Central memory CD8-positive, alpha-beta T cell (primary cell): ENCODE measurements at regions not wholly inside any gene's neighbourhood (a gene's known extent, or its start where the extent isn't known, plus 50 kb on each side); places are given as distances from the start of the nearest gene placed in this dataset.
"Not testable (repeated sequence)": the region's sequence is repeated elsewhere in the genome, so short reads cannot be mapped to it uniquely, and the experiment has no call there.

ENCODE experiments used
- ATAC-seq: fragments of 150-1000 bp; cut with Tn5 transposase; replicated peaks from 2 replicates; pipeline ENCODE4 v1.10.0; 2022; ENCODE audit warnings: mild to moderate bottlenecking, moderate FRiP score, moderate number of reproducible peaks; ENCODE audit not compliant: poor library complexity, severe bottlenecking; ENCODE audit errors: extremely low read depth
- DNase-seq, 2 donors: peaks; one replicate each; pipeline ENCODE4 v3.0.0; 2021; ENCODE audit warnings: low spot score in 2 of 2
- H3K27ac Mint-ChIP-seq: one replicate; pipeline ENCODE4 v1.8.0; 2022; ENCODE audit warnings: low read depth, mild to moderate bottlenecking, moderate library complexity, mixed read lengths
- H3K27me3 Mint-ChIP-seq: one replicate; pipeline ENCODE4 v1.8.0; 2022; ENCODE audit warnings: mixed read lengths
- H3K36me3 Mint-ChIP-seq: one replicate; pipeline ENCODE4 v1.8.0; 2022; ENCODE audit warnings: mild to moderate bottlenecking, moderate library complexity, mixed read lengths; ENCODE audit not compliant: insufficient read depth
- H3K4me1 Mint-ChIP-seq: one replicate; pipeline ENCODE4 v1.8.0; 2022; ENCODE audit warnings: mixed read lengths
- H3K4me3 Mint-ChIP-seq: one replicate; pipeline ENCODE4 v1.8.0; 2022; ENCODE audit warnings: mild to moderate bottlenecking, moderate library complexity, mixed read lengths
- H3K9me3 Mint-ChIP-seq: one replicate; pipeline ENCODE4 v1.8.0; 2022; ENCODE audit warnings: mixed read lengths

DNA sequence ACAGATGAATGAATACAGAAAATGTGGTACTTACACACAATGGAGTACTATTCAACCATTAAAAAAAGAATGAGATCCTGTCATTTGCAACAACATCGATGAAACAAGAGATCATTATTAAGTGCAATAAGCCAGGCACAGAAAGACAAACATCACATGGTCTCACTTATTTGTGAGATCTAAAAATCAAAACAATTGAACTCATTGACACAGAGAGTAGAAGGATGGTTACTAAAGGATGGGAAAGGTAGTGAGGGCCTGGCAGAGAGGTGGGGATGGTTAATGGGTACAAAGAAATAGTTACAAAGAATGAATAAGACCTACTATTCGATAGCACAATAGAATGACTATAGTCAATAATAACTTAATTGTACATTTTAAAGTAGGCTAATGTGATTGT lies 393.5 kb downstream of the SATB2 start:
- Mint-ChIP-seq H3K4me1 (no peaks in the 10 kb centered on the region), H3K27ac (no peak overlapping the region), H3K9me3 (peaks cover 12% of the 10 kb centered on the region)

GRCh38 chr2:199057936-199058335 lies 399.8 kb downstream of the SATB2 start:
- ATAC-seq (no peak), DNase-seq (no peak)
- H3K4me1 Mint-ChIP-seq, result no peaks in the 10 kb centered on the region
- H3K4me3 Mint-ChIP-seq, result no peak overlapping the region
- H3K9me3 Mint-ChIP-seq, result peaks cover 13% of the 10 kb centered on the region
- H3K36me3 Mint-ChIP-seq, result no peaks in the 10 kb centered on the region
- H3K27ac Mint-ChIP-seq, result no peak overlapping the region
- H3K27me3 Mint-ChIP-seq, result no peaks in the 10 kb centered on the region

More for the DNA sequence above, 393.5 kb downstream of the SATB2 start:
- ATAC-seq (no peak), DNase-seq (no peak)
- Mint-ChIP-seq H3K4me3 (no peak overlapping the region), H3K36me3 (no peaks in the 10 kb centered on the region), H3K27me3 (no peaks in the 10 kb centered on the region)

DNA sequence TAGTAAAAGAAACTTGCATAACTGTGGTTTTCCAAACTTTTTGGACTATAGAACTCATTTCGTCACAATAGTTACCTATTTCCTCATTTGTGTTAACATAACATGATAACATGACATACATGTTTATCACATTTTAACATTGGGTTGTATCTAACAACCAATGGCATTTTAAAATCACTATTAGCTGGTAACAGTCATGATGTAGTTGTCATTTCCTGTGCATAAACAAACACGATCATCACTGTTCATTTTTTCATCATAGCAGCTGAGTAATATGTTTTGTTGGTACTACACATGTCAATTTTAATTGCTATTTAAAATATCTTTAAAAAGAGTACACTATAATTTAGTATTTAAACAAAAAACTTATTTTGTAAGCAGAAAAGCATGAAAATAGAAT lies 402.4 kb downstream of the SATB2 start:
- Mint-ChIP-seq H3K27ac (no peak overlapping the region), H3K4me1 (no peaks in the 10 kb centered on the region), H3K27me3 (no peaks in the 10 kb centered on the region), H3K4me3 (no peak overlapping the region), H3K9me3 (peaks cover 7% of the 10 kb centered on the region), H3K36me3 (no peaks in the 10 kb centered on the region)
- ATAC-seq (no peak), DNase-seq (no peak)

GRCh38 chr2:199042660-199043379 lies 414.9 kb downstream of the SATB2 start:
- Mint-ChIP-seq H3K27me3 (no peaks in the 10 kb centered on the region), H3K4me3 (no peak overlapping the region), H3K36me3 (no peaks in the 10 kb centered on the region), H3K27ac (no peak overlapping the region), H3K4me1 (no peaks in the 10 kb centered on the region), H3K9me3 (no peaks in the 10 kb centered on the region)
- ATAC-seq (no peak), DNase-seq (no peak)

DNA sequence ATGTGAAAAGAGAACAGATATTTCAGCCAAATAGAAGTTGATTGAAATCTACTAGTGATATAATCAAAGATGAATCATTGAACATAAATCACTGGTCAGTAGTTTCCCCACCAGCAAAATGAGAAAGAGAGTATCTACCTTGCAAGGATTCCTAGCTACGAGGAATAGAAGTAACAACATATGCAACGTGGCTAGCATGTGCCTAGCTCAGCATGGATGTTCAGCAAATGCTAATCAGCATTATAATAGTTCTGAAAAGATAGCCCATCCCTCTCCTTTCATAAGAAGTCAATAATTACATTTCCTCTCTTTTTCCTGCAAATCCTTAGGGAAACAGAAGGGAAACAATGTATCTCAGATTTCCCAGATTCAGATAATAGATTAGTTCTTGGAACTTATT lies 417.2 kb downstream of the SATB2 start:
- DNase-seq (no peak), ATAC-seq (no peak)
- Mint-ChIP-seq H3K4me1 (no peaks in the 10 kb centered on the region), H3K4me3 (no peak overlapping the region), H3K36me3 (no peaks in the 10 kb centered on the region), H3K9me3 (no peaks in the 10 kb centered on the region), H3K27me3 (no peaks in the 10 kb centered on the region), H3K27ac (no peak overlapping the region)

DNA sequence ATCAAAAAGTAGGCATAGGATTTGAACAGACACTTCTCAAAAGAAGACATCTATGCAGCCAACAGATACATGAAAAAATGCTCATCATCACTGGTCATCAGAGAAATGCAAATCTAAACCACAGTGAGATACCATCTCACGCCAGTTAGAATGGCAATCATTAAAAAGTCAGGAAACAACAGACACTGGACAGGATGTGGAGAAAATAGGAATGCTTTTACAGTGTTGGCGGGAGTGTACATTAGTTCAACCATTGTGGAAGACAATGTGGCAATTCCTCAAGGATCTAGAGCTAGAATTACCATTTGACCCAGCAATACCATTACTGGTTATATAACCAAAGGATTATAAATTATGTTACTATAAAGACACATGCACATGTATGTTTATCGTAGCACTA lies 424.0 kb downstream of the SATB2 start:
- not testable (repeated sequence) for H3K4me1 Mint-ChIP-seq, H3K4me3 Mint-ChIP-seq, H3K36me3 Mint-ChIP-seq, H3K27me3 Mint-ChIP-seq, H3K27ac Mint-ChIP-seq, DNase-seq, ATAC-seq, H3K9me3 Mint-ChIP-seq

DNA sequence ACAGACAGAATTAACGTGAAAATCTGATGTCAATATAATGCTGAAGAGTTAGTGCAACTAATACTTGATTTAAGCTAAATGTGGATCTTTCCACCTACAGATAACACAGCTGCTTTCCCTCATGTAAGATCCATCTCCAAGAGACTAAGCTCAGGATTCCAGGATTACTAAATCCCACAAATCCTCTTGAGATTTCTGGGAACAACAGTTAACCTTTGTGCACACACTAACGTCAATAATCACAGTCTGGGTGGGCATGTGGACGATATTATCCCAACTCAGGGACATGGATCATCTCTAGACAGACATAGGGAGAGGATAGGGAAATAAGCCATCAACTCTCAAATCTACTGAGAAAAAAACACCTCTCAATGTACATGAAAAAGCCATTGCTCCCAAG lies 432.6 kb downstream of the SATB2 start:
- H3K9me3 Mint-ChIP-seq, result peaks cover 6% of the 10 kb centered on the region
- H3K36me3 Mint-ChIP-seq, result no peaks in the 10 kb centered on the region
- no peaks in the 10 kb centered on the region for H3K27me3 Mint-ChIP-seq
- no peak overlapping the region for H3K4me3 Mint-ChIP-seq
- no peak for ATAC-seq
- no peaks in the 10 kb centered on the region for H3K4me1 Mint-ChIP-seq
- H3K27ac Mint-ChIP-seq, result no peak overlapping the region
- no peak for DNase-seq

DNA sequence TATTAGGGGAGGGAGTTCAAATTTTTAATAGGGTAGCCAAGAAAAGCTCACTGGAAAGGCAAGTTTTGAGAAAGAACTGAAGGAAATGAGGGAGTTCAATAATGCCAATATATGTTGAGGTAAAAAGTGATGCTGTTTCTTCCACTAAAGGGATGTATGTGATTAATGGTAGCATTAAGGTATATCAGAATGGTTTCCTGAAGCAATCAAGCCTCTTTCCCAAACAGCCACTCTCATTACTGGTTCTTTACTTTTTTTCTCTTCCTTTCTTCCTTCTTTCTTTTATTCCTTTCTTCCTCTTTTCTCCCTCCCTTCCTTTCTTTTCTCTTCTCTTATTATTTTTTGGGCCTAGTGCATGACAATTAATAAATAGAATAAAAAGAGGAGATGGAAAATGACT lies 433.5 kb downstream of the SATB2 start:
- no peaks in the 10 kb centered on the region for H3K27me3 Mint-ChIP-seq
- no peaks in the 10 kb centered on the region for H3K36me3 Mint-ChIP-seq
- ATAC-seq, result no peak
- no peak for DNase-seq
- H3K27ac Mint-ChIP-seq, result no peak overlapping the region
- H3K4me3 Mint-ChIP-seq, result no peak overlapping the region
- H3K9me3 Mint-ChIP-seq, result no peaks in the 10 kb centered on the region
- no peaks in the 10 kb centered on the region for H3K4me1 Mint-ChIP-seq

DNA sequence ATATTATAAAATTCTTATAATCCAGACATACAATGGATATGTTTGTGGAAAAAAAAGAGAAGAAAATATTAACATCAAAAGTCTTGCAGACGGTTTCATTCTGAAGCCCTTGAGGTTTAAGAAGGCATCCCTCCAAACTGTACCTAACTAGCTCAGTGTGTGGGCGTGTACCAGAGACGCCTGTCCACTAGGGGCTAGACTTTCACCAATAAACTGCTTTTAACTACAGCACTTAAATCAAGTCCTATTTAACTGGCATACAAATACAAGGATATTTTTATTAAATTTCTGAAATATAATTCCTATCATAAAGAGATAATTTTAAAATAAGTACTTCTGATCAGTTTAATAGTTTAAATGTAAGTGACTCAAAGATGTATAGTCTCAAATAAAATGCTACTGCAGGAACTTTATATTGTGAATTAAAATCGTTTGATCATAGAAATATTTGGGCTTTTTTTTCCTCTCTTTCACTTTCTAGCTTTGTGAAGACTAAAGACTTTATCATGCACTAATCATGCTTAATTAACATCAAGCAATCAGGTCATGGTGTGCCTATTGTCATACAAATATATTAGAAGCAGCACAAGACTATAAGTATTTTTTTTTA lies 437.7 kb downstream of the SATB2 start:
- Mint-ChIP-seq H3K4me3 (no peak overlapping the region), H3K36me3 (no peaks in the 10 kb centered on the region), H3K27ac (no peak overlapping the region), H3K4me1 (no peaks in the 10 kb centered on the region), H3K27me3 (no peaks in the 10 kb centered on the region), H3K9me3 (peaks cover 6% of the 10 kb centered on the region)
- ATAC-seq (no peak), DNase-seq (no peak)

GRCh38 chr2:199018826-199019225 lies 438.9 kb downstream of the SATB2 start:
- DNase-seq, result no peak
- ATAC-seq, result no peak
- Mint-ChIP-seq H3K27me3 (no peaks in the 10 kb centered on the region), H3K27ac (no peak overlapping the region), H3K36me3 (no peaks in the 10 kb centered on the region), H3K9me3 (peaks cover 6% of the 10 kb centered on the region), H3K4me1 (no peaks in the 10 kb centered on the region), H3K4me3 (no peak overlapping the region)

DNA sequence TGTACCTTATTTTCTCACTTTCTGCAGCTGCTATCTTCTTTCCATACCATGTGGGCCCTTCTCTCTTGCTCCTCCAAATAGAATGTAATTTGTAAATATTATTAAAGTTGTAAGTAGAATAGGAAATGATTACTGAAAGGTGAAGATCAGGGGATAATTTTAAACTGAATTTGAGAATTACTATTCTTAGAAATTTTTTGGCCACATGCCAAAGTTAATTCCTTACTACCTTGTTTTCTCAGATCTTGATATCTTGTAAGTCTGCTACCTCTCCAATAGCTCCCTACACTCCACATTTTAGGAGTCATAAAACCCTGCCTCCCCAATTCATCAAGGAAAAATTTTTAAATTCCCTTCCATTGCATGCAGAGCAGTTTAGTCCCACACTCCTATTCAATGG lies 442.7 kb downstream of the SATB2 start:
- DNase-seq, result no peak
- Mint-ChIP-seq H3K27ac (no peak overlapping the region), H3K27me3 (no peaks in the 10 kb centered on the region), H3K9me3 (peaks cover 6% of the 10 kb centered on the region), H3K4me1 (no peaks in the 10 kb centered on the region), H3K4me3 (no peak overlapping the region), H3K36me3 (no peaks in the 10 kb centered on the region)
- no peak for ATAC-seq

DNA sequence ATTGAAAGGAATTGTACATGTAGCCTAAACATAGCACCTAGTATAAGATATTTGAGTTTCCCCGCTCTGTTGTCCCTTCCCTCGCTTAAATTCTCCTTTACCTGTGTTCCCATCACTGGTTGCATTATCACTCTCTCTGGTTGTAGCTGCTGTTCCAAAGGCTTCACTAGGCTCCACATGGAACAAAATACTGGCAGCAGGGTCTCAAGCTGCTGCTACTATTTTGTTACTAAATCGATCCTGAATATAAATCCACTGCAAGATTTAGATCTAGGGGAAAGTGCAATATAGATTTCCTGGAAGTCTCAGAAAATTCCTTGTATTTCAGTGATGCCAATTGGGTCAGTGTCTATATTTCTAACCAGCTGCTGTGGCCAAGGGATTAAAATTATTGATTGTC lies 443.5 kb downstream of the SATB2 start:
- H3K27ac Mint-ChIP-seq, result no peak overlapping the region
- no peak overlapping the region for H3K4me3 Mint-ChIP-seq
- no peaks in the 10 kb centered on the region for H3K36me3 Mint-ChIP-seq
- H3K4me1 Mint-ChIP-seq, result no peaks in the 10 kb centered on the region
- peaks cover 6% of the 10 kb centered on the region for H3K9me3 Mint-ChIP-seq
- no peaks in the 10 kb centered on the region for H3K27me3 Mint-ChIP-seq
- DNase-seq (no peak), ATAC-seq (no peak)

GRCh38 chr2:199011908-199012307 lies 445.8 kb downstream of the SATB2 start:
- no peaks in the 10 kb centered on the region for H3K36me3 Mint-ChIP-seq
- DNase-seq, result no peak
- H3K9me3 Mint-ChIP-seq, result no peaks in the 10 kb centered on the region
- no peak overlapping the region for H3K27ac Mint-ChIP-seq
- ATAC-seq, result no peak
- no peak overlapping the region for H3K4me3 Mint-ChIP-seq
- no peaks in the 10 kb centered on the region for H3K4me1 Mint-ChIP-seq
- H3K27me3 Mint-ChIP-seq, result no peaks in the 10 kb centered on the region
